DMS53 treated with DMSO at 0.1 percent for 48 hours (cell line): ENCODE measurements at regions not wholly inside any gene's neighbourhood (a gene's known extent, or its start where the extent isn't known, plus 50 kb on each side); places are given as distances from the start of the nearest gene placed in this dataset.

Experiments used
- DNase-seq: peaks from one replicate; lab custom pipeline; 2025; ENCODE audit not compliant: unreplicated experiment; lab: John Stamatoyannopoulos, UW

- DNase-seq = no peak
These were observed 478.7 kb downstream of the PDCD6IP start for GRCh38 chr3:34277110-34277509.

- no peak for DNase-seq
These were observed 481.5 kb downstream of the PDCD6IP start for GRCh38 chr3:34279901-34280300.

GRCh38 chr3:34283751-34284150 lies 485.3 kb downstream of the PDCD6IP start:
- no peak for DNase-seq

- no peak for DNase-seq
These were observed 486.8 kb downstream of the PDCD6IP start for GRCh38 chr3:34284959-34285826.

DNA sequence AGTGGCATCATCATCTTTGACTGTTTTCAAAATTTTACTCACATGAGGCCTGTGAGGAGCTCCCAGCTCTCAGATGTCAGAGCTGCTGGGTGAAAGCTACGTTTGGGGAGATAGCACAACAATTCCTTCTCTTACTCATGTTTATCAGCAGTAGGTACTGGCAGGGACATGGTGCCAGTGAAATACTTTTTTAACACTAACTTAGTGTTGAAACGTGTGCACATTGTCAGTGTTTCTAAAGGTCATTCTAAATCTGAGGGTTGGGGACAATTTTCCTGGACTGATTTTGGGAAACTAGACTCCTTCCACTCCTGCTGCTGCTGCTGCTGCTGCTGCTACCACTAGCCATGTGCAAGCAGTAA lies 487.4 kb downstream of the PDCD6IP start:
- DNase-seq = no peak

DNA sequence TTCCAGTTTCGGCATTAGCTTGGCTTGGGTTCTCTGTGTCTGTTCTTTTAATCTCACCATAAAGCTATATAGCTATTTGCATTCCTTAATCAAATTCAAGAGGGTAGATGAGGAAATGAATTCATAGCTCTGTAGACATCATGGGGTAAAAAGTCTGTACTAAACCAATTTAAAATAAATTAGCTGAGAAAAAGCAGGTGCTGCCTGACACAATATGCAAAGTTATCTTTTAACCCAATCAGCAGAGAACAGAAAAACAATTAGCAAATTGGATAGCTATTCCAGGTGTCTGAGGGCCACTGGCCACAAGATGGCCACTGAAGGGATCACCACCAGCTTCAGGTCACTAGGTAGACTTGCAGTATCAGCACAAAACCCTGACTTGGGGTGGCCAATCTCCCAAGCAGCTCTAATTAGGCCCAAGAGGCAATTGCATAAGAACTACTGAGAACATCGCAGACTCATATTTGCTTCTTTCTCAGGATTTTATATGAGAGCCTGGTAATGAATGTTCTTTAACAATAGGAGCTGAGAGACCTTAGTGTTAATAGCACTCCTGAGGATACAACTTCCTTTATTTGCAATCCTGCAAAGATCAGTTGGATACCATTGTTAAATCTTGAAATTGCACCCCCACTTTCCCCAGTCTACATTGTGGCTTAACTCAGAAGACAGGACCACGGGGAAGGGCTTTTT lies 494.3 kb downstream of the PDCD6IP start:
- DNase-seq = no peak

- no peak for DNase-seq
These were observed 495.8 kb downstream of the PDCD6IP start for GRCh38 chr3:34294240-34294639.

GRCh38 chr3:34296796-34297195 lies 498.4 kb downstream of the PDCD6IP start:
- no peak for DNase-seq

- no peak for DNase-seq
These were observed 500.2 kb downstream of the PDCD6IP start for GRCh38 chr3:34298653-34299052.

- DNase-seq = no peak
These were observed 502.2 kb downstream of the PDCD6IP start for GRCh38 chr3:34300621-34301020.

GRCh38 chr3:34301313-34301712 lies 502.9 kb downstream of the PDCD6IP start:
- no peak for DNase-seq

- DNase-seq = no peak
These were observed 506.8 kb downstream of the PDCD6IP start for GRCh38 chr3:34305266-34305665.

DNA sequence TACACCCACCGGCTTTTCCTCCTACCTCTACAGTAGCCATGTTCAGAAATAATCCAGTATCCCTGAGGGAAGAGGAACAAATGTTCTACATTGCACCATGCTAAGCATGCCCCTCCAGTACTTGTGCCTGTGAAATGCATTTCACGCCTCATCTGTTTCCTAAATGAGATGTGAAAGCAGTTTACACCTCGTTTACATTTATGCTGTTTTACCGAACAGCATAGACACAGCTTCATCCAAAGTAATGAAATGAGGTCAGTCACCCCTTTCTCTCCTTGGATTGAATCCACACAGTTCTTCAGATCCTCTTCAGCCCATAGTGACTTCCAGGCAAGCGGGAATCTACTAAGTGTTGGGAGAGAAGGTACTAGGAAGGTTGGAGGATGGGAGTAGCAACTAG lies 514.3 kb downstream of the PDCD6IP start:
- DNase-seq = no peak

GRCh38 chr3:34319881-34320280 lies 521.5 kb downstream of the PDCD6IP start:
- no peak for DNase-seq

- DNase-seq = no peak
These were observed 525.1 kb downstream of the PDCD6IP start for GRCh38 chr3:34323517-34323916.

GRCh38 chr3:34346656-34347055 lies 548.2 kb downstream of the PDCD6IP start:
- DNase-seq = no peak

DNA sequence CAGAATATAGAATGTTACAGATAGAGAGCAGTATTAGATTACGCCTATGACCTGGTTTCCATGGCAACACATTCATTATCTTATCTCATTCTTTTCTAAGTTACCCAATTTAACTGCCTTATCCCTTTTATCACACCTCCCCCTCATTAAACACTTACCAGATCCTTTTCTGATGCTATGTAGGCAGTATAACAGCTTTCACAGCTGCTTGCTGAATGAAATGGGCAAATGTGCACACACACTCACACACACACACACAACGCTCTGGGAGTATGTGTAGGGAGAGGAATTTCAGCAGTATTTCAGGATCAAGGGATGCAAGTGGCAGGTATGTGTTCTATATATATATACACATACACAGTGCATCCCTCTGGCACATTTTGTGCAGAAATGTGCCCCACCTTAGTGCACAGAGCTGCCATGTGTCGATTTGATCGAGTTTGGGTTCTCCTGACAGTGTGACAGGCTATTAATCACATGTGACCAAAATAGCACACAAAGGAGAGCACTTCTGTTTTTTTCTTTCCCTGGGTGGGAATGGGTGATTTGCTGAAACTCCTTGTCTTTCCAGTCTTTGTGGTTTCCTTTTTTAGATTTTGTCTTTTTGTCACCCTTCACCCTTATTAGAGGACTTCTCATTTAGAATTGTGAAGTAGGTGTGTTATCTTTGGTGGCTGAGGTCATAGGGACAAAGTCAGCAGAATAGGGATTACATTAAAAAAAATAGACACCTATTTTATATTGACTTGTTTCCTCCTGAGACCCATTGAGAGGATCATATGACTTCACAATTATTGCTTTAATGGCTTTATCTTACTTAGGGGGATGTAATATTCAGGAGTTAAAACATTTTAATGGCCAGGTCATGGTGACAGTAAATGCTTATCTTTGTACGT lies 553.7 kb downstream of the PDCD6IP start:
- no peak for DNase-seq

- no peak for DNase-seq
These were observed 554.4 kb downstream of the PDCD6IP start for GRCh38 chr3:34352778-34353331.

GRCh38 chr3:34357461-34357860 lies 559.0 kb downstream of the PDCD6IP start:
- DNase-seq = peak; percentile 15

GRCh38 chr3:34359064-34359463 lies 560.6 kb downstream of the PDCD6IP start:
- no peak for DNase-seq

DNA sequence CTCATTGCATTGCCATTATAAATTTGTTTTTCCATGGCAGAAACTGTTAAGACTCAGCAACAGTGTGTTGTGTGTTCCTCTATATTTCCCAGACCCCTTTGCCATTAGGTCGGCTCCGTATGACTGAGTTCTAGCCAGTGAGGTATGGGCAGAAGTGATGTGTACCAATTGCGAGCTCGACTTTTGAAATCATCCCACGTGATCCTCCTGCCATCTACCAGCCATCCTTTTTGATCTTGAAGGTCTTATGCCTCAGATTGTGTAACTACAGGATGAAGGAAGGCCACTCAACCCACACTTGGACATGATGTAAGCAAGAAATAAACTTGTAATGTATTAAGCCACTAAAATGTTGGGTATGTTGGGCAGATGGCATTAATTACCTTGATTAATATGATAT lies 562.3 kb downstream of the PDCD6IP start:
- DNase-seq = no peak
